Thyroid gland (tissue), 4 donors: ENCODE measurements at regions not wholly inside any gene's neighbourhood (a gene's known extent, or its start where the extent isn't known, plus 50 kb on each side); places are given as distances from the start of the nearest gene placed in this dataset.

ENCODE experiments used
- CTCF ChIP-seq, 6 experiments: fragments of 200-600 bp in 3 of 6; fragments of 450-650 bp in 3 of 6; sonication (generic) in 3 of 6; IDR thresholded peaks; one replicate each; pipeline ENCODE4 v1.5.1; 2016 to 2019; ENCODE audit warnings: antibody characterized with exemption in 6 of 6, mild to moderate bottlenecking in 2 of 6, inconsistent platforms in 1 of 6, moderate library complexity in 1 of 6
- POLR2A ChIP-seq, 2 donors: fragments of 450-650 bp; IDR thresholded peaks; one replicate each; pipeline ENCODE4 v1.6.1; 2017; ENCODE audit warnings: antibody characterized with exemption in 2 of 2, mild to moderate bottlenecking in 2 of 2, moderate library complexity in 1 of 2

- no peak for TF ChIP-seq POLR2A (IDR thresholded peaks at IDR 0.05)
- TF ChIP-seq CTCF (IDR thresholded peaks at IDR 0.05) = no peak
Observed at GRCh38 chr13:36570489-36570888, 103.3 kb upstream of the SERTM1 start.
